Left ventricle myocardium superior (tissue), 1 donor: ENCODE measurements at regions not wholly inside any gene's neighbourhood (a gene's known extent, or its start where the extent isn't known, plus 50 kb on each side); places are given as distances from the start of the nearest gene placed in this dataset.

ENCODE experiments used
- ATAC-seq: fragments of 200-7000 bp; cut with Tn5 transposase; one replicate; pipeline ENCODE4 v1.9.1; 2020; ENCODE audit warnings: mild to moderate bottlenecking, moderate library complexity
- DNase-seq: peaks from one replicate; pipeline ENCODE4 v3.0.0-alpha.2; 2020
- intact Hi-C: fragments of 100-400 bp; cut with micrococcal nuclease; formaldehyde crosslinking; loops from one replicate; pipeline ENCODE4 v1.11.0; 2022
- donor health status: DM: no; HTN: yes; CAD: no; lungs with severe emphysema.

DNA sequence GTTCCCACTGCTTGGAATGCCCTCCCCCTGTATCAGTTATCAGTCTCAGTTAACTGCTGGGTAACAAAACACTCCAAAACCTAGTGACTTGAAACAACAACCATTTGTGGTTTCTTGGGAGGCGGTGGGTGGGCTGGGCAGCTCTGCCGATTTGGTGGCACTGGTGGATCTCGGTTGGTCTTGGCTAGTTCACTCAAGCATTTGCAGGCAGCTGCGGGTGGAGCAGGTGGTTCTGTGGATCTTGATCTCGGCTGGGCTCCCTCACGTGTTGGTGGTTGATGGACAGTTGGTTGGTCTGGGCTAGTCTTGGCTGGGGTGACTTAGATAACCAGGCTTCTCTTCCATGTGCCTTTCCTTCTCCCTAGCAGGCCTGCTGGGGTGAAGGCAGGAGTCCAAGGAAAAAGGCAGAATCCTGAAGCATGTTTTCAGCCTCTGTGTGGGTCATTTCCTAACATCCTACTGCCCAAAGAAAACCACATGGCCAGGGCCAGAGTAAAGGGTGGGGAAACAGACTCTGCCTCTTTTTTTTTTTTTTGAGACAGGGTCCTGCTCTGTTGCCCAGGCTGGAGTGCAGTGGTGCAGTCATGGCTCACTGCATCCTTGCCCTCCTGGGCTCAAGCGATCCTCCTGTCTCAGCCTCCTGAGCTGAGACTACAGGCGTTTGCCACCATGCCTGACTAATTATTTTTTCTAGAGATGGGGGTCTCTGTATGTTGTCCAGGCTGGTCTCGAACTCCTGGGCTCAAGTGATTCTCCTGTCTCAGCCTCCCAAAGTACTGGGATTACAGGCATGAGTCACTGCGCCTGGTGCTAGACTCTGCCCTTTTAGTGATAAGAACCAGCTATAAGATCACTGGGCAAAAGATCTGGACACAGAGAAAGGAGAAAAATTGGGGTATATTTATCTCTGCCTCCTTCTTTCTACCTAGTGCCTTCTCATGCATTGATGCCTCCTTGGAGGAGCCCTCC, 183.7 kb downstream of the RGS3 start:
- ATAC-seq, result no peak
- no peak for DNase-seq
- intact Hi-C loops, result no loop called here

DNA sequence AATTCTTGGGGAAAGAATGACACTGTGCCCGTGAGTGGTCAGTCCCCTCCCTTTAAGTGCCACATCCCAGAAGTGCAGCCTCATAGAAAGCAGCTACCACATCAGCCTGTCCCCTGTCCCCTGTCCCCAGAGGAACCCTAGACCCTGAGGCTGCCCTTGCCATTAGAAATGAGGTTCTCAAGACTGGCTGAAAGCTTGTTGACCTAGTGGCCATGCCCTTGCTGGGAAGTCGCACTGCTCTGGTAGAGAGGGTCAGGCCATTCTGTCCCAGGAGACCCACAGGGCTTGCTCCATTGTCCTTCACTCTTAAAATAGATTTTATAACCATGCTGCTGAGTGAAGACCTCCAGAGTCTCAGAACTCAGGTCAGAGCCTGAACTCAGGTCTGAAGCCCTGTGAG, 184.5 kb downstream of the RGS3 start:
- intact Hi-C loops, result no loop called here
- ATAC-seq (peak; percentile 6), DNase-seq (no peak)

DNA sequence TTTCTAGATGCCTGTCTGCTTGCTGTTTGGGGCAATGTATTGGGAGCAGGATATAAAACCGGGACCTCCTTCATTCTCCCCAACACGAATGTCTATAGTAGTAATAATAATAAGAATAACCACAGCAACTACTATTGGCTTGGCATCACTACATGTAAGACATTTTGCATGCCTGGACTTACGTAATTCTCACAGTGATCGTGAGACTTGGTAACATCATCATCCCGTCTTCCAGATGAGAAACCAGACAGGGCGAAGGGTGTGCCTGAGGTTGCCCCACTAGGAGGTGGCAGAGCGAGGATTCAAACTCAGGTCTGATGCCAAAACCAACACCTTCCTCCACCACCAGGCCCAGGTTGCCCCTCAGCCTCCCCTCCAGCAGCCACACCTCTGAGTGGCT, 185.1 kb downstream of the RGS3 start:
- ATAC-seq (no peak), DNase-seq (no peak)
- intact Hi-C loops, result no loop called here

DNA sequence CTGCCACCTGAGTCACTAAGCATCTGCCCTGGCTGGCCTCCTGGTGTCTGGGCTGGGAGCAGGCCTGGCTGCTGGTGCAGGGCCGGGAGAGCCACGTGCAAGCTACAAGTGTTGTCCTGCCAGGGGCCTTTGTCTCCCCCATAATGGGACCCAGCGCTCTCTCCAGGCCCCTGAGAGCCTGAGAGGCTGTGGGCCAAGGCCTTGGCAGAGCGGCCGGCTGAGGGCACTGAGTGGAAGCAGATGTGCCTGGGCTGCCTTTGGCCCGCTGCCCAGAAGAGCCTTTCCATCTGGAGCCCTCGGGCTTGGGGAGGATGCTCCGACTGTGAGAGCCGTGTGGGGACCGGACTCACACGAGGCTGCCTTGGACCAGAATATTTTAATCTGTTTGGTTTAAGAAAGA, 185.5 kb downstream of the RGS3 start:
- peak; percentile 91 for DNase-seq
- intact Hi-C loops, result no loop called here
- ATAC-seq, result peak; percentile 94

DNA sequence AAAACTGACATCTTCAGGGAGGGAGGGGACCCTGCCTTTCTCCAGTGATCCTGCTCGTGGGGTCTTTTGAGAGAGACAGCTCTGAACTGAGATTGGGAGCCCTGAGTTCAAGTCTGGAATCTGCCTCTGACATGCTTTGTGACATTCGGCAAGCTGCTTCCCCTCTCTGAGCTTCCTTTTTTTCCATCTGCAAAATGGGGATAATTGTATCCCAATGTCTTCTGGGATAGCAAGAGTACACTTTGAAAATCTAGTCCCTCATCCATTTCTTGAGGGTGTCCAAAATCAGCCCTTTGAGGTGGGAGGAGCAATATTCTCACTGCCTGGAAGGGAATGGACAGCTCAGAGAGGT, 186.3 kb downstream of the RGS3 start:
- intact Hi-C loops, result no loop called here
- DNase-seq (no peak), ATAC-seq (no peak)

DNA sequence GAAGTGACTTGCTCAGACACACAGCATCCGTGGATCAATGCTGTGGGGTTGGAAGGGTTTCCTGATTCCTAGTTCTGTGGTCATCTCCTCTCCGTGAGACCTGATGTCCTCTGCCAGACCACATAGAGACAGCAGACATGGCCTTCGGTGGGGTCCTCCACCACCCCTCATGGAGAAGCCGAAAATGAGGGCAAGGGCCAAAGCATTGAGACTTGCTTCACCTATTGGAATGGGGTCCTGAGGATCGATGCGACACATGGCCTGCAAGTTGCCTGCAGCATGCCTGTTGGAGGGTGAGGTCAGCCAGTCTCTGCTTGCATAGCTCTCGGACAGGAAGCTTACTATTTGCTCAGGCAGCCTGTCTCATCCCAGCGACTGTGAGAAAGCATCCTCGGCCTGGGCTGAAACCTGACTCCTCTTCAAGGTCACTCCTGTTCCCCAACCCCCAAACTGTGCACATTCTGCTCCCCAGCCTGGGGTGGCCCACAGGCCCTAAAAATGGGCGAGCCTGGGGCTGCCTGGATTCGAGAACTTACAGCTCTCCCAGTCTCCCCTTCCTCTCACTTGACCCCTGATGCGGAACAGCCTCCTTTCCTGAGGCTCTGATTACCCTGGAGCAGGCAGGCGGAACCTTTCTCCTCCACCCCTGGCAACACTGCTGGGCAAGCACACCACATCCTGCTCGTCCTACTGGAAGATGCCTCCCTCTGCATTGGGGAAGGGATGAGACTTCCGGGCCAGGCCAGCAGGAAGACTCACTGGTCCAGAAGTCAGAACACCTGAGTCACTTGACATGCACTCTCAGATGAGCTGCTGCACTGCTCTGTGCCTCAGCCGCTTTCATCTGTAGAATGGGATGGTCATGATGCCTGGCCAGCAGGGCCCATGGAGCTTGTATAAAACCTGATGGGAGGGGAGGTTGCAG, 186.9 kb downstream of the RGS3 start:
- intact Hi-C loops, result no loop called here
- ATAC-seq (no peak), DNase-seq (no peak)

DNA sequence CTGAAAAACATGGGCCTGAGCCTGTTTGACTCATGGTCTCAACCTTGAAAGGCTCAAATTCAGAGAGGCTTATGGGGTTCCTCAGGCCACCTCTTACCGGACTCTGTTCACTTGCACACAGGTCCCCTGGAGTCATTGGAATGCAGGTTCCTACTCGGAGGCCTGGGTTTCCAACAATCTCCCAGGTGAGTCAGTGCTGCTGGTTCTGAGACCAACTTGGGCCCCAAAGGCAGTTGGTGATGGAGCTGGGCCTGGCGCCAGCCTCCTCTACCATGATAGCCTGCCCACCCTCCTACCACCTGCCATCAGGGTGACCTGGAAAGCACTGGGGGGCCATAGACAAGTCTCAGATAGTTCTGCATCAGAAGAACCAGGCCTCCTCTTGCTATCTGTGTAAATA, 188.4 kb downstream of the RGS3 start:
- intact Hi-C loops, result no loop called here
- DNase-seq (no peak), ATAC-seq (no peak)

DNA sequence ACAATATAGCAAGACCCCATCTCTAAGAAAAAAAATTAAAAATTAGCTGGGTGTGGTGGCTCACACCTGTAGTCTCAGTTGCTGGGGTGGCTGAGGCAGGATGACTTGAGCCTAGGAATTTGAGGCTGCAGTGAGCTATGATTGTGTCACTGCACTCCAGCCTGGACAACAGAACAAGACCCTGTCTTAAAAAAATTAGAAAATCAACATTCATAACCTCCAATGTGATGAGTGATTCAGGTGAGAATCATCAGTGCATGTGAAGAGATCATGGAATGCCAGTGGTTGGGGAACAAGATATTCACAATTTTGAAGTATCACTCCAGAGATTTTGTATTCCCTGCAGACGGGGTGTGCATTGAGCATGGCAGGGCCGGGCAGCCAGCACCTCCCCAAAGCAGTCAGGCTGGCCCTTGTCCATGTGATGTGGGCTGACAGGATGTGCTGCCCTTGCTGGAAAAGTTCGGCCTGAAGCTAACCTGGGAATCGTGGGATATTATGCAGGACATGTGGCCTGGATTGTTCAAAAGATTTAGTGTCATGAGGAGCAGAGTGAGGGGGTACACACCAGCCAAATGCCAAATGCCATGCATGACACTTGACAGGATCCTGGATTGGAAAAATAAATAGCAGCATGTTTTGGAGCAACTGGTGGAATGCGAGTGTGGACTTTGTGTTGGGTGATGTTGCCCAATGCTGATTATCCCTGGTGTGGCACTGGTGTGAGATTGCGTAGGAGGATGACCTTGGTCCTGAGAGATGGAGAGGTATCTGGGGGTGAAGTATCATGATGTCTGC, 189.0 kb downstream of the RGS3 start:
- ATAC-seq, result no peak
- intact Hi-C loops, result no loop called here
- DNase-seq, result no peak

DNA sequence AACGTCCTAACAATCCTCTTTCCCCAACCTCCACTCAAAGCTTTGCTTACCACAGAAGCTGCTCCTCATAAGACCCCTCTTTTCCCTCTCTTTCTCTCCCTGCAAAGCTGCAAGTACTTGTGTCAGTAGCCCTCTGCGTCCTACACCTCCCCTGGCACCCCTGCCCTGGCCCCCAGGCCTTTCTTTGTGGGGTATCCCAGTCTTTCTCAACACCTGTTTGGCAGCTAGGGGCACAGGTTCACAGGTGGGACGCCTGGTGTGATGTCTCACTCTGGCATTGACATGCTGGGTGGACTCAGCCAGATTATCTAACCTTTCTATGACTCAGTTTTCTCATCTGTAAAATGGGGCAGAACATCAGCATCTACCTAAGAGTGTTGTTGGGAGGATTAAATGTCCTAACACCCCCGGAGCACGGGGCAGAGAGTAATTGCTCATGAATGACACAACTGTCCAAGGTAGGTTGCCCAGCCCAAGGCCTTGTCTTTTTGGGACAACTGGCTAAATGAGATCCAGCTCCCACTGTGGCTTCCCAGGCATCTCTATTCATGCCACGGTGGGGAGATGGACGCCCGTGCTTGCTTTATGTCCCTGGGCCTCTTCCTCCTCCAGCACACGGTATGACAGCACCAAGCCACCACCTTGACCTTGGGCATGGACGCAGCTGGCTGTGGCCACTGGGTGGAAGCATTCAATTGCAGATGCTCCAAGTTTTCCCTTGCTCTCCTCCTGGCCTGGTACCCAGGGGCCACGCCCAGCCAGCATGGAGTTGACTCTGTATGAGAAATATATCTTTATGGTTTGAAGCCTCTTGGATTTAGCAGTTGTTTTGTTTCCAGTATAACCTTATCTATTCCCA, 190.4 kb downstream of the RGS3 start:
- DNase-seq, result no peak
- intact Hi-C loops, result no loop called here
- peak; percentile 0 for ATAC-seq

DNA sequence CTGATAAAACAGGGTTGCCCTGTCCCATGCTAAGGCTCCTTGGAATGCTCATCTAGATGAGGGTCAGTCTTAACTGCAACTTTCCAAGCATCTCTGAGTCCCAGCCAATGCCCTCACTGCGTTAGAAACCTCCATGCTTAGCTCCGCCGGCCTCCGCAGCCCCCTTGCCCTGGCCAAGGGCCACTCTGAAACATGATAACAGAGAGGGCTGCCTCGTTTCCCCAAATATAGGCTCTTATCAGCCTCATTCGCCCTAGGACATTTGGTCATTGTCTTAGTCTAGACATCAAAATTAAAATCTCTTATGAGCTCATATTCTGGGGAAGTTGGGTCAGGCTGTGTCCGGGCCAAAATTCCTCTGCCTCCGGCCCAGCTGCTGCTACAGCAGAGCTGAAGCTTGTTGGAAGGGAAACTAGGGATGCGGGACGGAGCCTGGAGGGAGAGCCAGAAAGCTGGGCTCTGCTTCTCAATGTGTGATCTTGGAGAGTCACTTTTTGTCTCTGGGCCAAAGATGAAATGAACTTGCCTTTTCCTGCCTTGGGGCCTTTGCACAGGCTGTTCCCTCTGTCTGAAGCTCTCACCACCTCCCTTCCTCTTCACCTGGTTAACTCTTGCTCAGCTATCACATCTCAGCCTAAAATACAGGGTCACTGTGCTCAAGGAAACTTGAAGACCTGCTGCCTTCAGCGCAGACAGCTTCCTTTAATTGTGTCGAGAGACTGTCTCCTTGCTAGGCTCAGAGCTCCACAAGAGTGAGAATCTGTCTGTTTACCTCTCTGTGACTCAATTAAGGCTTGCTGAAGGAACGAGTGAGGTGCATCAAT, 191.3 kb downstream of the RGS3 start:
- DNase-seq (peak; percentile 80), ATAC-seq (peak; percentile 82)
- intact Hi-C loops, result loop anchor here (1.0 kb wide), 1 partner anchor 64 kb away; no protein-coding TSS in a partner anchor

DNA sequence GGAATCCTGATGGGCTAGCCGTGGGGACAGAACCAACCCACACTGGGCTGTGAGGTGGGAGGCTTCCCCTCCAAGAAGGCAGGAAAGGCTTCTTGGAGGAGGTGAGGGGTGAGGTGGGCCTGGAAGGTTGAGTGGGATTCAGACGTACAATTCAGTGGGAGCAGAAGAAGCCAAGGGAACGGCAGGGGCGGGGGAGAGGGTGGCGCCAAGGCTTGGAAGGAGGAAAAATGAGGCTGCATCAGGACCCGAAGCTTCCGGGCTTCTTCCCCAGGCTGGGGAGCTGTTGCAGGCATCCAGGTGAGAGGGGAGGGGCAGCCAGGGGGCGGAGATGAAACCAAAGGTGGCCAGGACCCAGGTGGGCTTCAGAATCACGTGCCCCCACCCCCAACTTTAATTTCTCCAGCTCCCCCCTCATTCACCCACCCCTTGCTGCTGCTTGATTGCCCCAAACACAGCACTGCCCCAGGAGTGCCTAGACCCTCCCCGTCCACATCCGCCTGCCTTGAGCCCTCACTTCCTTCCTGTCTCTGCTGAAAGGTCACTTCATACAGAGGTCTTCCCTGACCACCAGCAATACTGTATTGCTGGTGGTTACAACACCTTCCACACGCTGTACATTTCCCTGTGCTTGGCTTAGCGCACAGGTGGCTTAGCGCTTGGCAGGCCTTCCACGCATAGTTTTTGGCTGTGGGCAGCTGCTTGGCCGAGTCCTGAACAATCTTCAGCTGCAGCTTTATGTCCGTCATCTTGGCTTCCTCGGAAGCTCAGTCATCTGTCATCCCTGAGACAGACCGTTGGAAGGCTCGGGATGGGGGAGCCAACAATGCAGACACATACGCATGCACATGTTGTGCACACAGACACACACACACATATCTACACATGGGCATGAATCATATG, 193.5 kb downstream of the RGS3 start:
- ATAC-seq (no peak), DNase-seq (no peak)
- intact Hi-C loops, result loop anchor here (2.0 kb wide), 1 partner anchor 210 kb away; no protein-coding TSS in a partner anchor

DNA sequence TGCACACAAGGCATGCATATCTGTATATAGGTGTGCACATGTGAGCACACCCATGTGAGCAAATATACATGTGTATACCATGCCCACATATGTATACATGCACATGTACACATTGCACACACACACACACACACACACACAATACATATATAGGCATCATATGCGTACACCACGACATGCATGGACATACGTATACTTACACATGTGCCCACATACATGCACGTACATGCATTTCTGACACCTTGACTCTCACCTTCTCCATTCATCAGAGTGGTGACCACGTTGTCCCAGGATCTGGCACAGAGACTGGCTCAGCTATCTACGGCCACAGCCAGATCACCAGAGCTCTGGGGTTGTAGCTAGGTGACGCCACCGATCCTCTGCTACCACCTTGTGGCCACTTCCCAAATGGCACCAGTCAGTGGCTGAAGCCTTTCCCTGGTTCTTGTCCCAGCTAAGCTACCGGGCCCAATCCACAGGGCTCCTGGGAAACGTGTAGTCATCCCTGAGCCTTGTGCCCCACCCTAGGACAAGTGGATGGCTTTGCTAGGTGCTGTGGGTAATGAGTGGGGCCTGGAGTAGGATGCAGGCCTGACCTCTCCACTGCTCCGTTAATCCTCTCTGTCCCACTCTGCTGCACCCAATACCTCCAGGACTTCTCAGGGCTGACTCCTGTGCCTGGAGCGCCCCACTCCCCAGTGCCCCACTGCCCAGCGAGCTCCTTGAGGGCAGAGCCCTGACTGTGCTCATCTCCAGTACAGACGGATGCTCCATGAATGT, 194.4 kb downstream of the RGS3 start:
- ATAC-seq, result peak; percentile 73
- peak; percentile 88 for DNase-seq
- intact Hi-C loops, result loop anchor here (2.0 kb wide), 1 partner anchor 211 kb away; no protein-coding TSS in a partner anchor

DNA sequence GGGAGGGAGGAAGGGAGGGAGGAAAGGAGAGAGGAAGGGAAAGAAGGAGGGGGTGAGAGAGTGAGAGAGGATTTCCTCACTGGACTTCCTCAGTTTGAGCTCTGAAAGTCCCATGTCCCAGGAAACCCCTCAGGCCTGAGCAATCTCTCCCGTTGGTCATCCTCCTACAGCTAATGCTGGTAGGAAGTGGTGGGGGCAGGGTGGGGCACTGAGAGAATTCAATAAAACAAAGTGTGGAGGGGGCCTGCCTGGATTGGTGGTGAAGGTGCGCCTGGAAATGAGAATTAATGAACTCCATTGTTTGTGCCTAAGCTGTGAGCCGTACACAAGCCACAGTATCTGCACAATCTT, 195.0 kb downstream of the RGS3 start:
- no peak for DNase-seq
- intact Hi-C loops, result no loop called here
- no peak for ATAC-seq

DNA sequence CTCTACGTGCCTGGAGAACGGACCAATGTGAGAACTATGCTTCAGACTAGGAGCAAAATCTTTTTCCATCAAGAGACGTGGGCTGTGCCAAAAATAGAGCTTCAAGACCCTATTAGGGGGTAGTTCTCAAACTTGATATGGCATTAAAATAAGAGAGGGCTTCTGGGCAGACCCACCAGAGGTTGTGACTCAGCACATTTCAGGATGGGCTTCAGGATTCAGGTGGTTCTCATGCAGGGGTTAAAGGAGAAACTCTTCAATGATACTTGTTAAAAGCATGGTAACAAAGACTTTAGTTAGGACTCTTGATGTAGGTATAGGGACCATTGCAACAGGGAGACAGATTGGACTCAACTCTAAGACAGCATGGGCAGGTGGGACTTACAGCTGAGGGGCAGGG, 195.5 kb downstream of the RGS3 start:
- DNase-seq, result no peak
- ATAC-seq, result no peak
- intact Hi-C loops, result no loop called here

DNA sequence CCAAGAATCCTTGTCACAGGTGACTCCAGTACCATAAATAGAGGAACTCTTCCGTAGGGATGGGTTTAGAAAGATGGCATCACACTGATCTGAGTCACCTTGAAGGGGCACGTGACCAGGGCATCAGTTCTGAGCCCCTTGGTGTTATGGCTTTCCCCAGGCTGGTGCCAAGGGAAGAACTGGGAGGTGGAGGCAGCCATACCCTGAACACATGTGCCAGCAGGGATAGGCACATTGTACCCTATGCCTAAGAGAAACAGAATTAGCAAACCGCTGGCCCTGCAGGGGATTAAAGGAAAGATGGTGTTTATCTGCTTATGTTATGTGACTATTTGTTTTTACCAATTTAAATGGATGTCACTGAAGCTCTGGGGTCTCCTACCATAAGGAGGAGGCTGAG, 196.2 kb downstream of the RGS3 start:
- intact Hi-C loops, result no loop called here
- ATAC-seq, result no peak

DNA sequence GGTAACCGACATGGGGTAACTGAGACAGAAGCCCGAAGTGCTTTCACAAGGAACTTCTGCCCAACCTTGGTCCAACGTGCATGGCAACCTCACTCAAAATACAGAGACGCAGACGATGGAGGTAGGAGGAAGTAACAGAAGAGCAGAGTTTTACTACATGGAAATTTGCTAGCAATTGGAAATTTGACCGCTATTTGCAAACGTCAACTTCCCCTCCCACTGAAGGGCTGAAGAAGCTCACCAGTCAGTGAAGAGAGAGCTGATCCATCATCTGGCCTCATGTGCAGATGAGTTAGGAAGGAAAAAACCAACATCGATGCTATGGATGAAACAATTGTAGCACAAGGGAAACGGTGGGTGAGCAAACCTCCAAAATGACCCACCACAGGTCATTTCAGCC, 196.7 kb downstream of the RGS3 start:
- ATAC-seq (no peak), DNase-seq (no peak)
- intact Hi-C loops, result no loop called here

More for the DNA sequence above, 196.2 kb downstream of the RGS3 start:
- no peak for DNase-seq
